ENCODE measurements at regions not wholly inside any gene's neighbourhood (a gene's known extent, or its start where the extent isn't known, plus 50 kb on each side); places are given as distances from the start of the nearest gene placed in this dataset.

- no peak for TF ChIP-seq CTCF (IDR thresholded peaks at IDR 0.05)
- no peak for TF ChIP-seq POLR2A (IDR thresholded peaks at IDR 0.05)
- TF ChIP-seq EP300 (IDR thresholded peaks at IDR 0.05), result no peak
- TF ChIP-seq POLR2AphosphoS5 (IDR thresholded peaks at IDR 0.05), result no peak
Measured at GRCh38 chr6:84860509-84860908, 96.1 kb upstream of the TBX18 start.

Measured in sigmoid colon (tissue), 4 donors.